Hematopoietic multipotent progenitor cell treated with erythropoietin and hydrocortisone succinate and interleukin-3 and kit ligand, for 4 days (in vitro differentiated cells): ENCODE measurements at regions not wholly inside any gene's neighbourhood (a gene's known extent, or its start where the extent isn't known, plus 50 kb on each side); places are given as distances from the start of the nearest gene placed in this dataset.
A peak's percentile ranks its signal among the peaks of the same experiment; 100 is the strongest.

Experiments used
- DNase-seq: peaks from one replicate; pipeline ENCODE4 v3.0.0-alpha.2; 2015

GRCh38 chr11:112470355-112470754 lies 209.7 kb upstream of the PLET1 start:
- DNase-seq: no peak

GRCh38 chr11:112471731-112472130 lies 211.1 kb upstream of the PLET1 start:
- DNase-seq: no peak

- DNase-seq: no peak
Observed at GRCh38 chr11:112477152-112477551, 216.5 kb upstream of the PLET1 start.

GRCh38 chr11:112477581-112478317 lies 217.1 kb upstream of the PLET1 start:
- no peak for DNase-seq

GRCh38 chr11:112478806-112479205 lies 218.1 kb upstream of the PLET1 start:
- DNase-seq: no peak

GRCh38 chr11:112481431-112481830 lies 220.8 kb upstream of the PLET1 start:
- DNase-seq: no peak

- DNase-seq: no peak
Observed at GRCh38 chr11:112481893-112482292, 221.2 kb upstream of the PLET1 start.

- DNase-seq: no peak
Observed at GRCh38 chr11:112485280-112485679, 224.6 kb upstream of the PLET1 start.

- no peak for DNase-seq
Observed at GRCh38 chr11:112497826-112498225, 237.2 kb upstream of the PLET1 start.

- DNase-seq: no peak
Observed at GRCh38 chr11:112498701-112499100, 238.0 kb upstream of the PLET1 start.

GRCh38 chr11:112499153-112499880 lies 238.7 kb upstream of the PLET1 start:
- DNase-seq: no peak

- no peak for DNase-seq
Observed at GRCh38 chr11:112499881-112500204, 239.2 kb upstream of the PLET1 start.

GRCh38 chr11:112503410-112503809 lies 242.8 kb upstream of the PLET1 start:
- no peak for DNase-seq

- no peak for DNase-seq
Observed at GRCh38 chr11:112504056-112504455, 243.4 kb upstream of the PLET1 start.

GRCh38 chr11:112506852-112507251 lies 246.2 kb upstream of the PLET1 start:
- DNase-seq: no peak

- DNase-seq: no peak
Observed at GRCh38 chr11:112507281-112507680, 246.6 kb upstream of the PLET1 start.

- DNase-seq: no peak
Observed at GRCh38 chr11:112508750-112509149, 248.1 kb upstream of the PLET1 start.

GRCh38 chr11:112509300-112509699 lies 248.6 kb upstream of the PLET1 start:
- no peak for DNase-seq

- DNase-seq: no peak
Observed at GRCh38 chr11:112511271-112511670, 250.6 kb upstream of the PLET1 start.

GRCh38 chr11:112511911-112512310 lies 251.3 kb upstream of the PLET1 start:
- no peak for DNase-seq

GRCh38 chr11:112513417-112513816 lies 252.8 kb upstream of the PLET1 start:
- no peak for DNase-seq

GRCh38 chr11:112514011-112514740 lies 253.5 kb upstream of the PLET1 start:
- DNase-seq: peak; percentile 20

- DNase-seq: no peak
Observed at GRCh38 chr11:112516261-112516660, 255.6 kb upstream of the PLET1 start.

GRCh38 chr11:112516755-112517154 lies 256.1 kb upstream of the PLET1 start:
- DNase-seq: no peak
